ENCODE measurements at regions not wholly inside any gene's neighbourhood (a gene's known extent, or its start where the extent isn't known, plus 50 kb on each side); places are given as distances from the start of the nearest gene placed in this dataset.
A peak's percentile ranks its signal among the peaks of the same experiment; 100 is the strongest.

DNA sequence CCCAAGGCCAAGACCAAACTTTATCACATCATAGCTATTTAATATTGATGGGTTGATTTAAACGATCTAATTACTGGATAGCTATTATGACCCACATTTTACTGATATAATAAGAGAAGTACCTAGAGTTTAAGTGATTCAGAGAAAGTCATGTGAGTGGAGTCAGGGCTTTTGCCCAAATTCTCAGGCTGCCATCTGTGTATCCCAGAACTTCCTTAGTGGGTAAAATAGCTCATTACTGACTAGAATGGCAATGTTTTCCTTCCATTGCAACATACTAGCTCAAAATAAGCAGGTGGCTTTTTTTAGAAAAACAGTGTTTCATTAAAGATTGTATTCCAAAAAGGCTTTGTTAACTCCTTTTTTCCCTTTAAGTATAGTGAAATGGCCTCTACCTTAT lies 113.9 kb upstream of the MAF start:
- peak overlapping the region; percentile 64 for H3K27ac Mint-ChIP-seq (ENCODE audit: unreplicated experiment)
- TF ChIP-seq, protein P1, sequence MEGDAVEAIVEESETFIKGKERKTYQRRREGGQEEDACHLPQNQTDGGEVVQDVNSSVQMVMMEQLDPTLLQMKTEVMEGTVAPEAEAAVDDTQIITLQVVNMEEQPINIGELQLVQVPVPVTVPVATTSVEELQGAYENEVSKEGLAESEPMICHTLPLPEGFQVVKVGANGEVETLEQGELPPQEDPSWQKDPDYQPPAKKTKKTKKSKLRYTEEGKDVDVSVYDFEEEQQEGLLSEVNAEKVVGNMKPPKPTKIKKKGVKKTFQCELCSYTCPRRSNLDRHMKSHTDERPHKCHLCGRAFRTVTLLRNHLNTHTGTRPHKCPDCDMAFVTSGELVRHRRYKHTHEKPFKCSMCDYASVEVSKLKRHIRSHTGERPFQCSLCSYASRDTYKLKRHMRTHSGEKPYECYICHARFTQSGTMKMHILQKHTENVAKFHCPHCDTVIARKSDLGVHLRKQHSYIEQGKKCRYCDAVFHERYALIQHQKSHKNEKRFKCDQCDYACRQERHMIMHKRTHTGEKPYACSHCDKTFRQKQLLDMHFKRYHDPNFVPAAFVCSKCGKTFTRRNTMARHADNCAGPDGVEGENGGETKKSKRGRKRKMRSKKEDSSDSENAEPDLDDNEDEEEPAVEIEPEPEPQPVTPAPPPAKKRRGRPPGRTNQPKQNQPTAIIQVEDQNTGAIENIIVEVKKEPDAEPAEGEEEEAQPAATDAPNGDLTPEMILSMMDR (IDR thresholded peaks at IDR 0.05): no peak
- no peaks in the 10 kb centered on the region for H3K36me3 Mint-ChIP-seq (ENCODE audit: unreplicated experiment)
- H3K4me1 Mint-ChIP-seq (ENCODE audit: unreplicated experiment): peaks cover 47% of the 10 kb centered on the region
- no peak overlapping the region for H3K4me3 Mint-ChIP-seq (ENCODE audit: unreplicated experiment)
- no peaks in the 10 kb centered on the region for H3K9me3 Mint-ChIP-seq (ENCODE audit: unreplicated experiment)
- no peaks in the 10 kb centered on the region for H3K27me3 Mint-ChIP-seq (ENCODE audit: unreplicated experiment)
- DNase-seq (ENCODE audit: extremely low spot score, unreplicated experiment): no peak

DNA sequence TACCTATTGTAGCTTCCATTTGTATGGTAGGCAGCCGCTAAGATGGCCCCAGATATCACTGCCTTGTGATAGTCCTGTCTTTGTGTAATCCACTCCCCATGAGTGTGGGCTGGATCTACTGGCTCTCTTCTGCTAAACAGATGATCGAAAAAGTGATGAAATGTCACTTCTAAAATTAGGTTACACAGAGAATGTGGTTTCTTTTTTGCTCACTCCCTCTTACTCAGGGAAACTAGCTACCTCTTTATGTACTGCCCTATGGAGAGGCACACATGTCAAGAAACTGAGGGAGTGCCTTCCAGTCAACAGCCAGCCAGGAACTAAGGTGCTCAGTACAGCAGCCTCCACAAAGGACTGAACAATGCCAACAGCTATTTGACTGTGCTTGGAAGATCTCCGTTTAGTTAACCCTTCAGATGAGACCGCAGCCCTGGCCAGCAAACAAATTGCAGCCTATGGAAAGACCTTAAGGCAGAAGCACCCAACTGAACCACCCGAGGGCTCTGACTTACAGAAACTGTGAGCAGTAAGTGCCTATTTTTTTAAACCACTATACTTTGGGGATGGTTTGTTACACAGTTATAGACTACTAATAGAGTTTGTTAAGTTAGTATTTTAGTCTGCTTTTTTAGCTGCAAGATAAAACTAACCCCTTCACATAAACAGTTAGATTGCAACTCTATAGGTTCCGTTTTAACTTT lies 113.2 kb upstream of the MAF start:
- H3K27me3 Mint-ChIP-seq (ENCODE audit: unreplicated experiment): no peaks in the 10 kb centered on the region
- peak overlapping the region; percentile 57 for H3K27ac Mint-ChIP-seq (ENCODE audit: unreplicated experiment)
- H3K4me1 Mint-ChIP-seq (ENCODE audit: unreplicated experiment): peaks cover 47% of the 10 kb centered on the region
- TF ChIP-seq, protein P1 (IDR thresholded peaks at IDR 0.05): no peak
- no peak overlapping the region for H3K4me3 Mint-ChIP-seq (ENCODE audit: unreplicated experiment)
- no peak for DNase-seq (ENCODE audit: extremely low spot score, unreplicated experiment)
- H3K9me3 Mint-ChIP-seq (ENCODE audit: unreplicated experiment): no peaks in the 10 kb centered on the region
- no peaks in the 10 kb centered on the region for H3K36me3 Mint-ChIP-seq (ENCODE audit: unreplicated experiment)

DNA sequence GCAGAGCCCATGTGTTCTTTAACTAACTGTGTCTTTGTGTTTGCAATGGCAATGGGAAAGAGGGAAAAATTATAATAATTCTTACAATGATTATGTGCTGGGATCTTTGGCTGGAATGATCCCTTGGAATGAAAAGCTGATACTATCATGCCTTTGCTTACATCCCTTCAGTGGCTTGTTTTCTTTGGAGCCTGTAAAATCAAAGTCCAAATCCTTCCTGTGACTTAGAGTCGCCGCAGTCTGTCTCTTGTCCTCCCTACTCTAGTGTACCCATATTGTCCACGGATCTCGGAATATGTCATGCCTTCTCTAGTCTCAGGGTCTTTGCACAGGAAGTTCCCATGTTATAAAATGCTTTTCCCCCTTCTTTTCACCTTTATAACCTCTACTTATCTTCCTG lies 111.7 kb upstream of the MAF start:
- Mint-ChIP-seq H3K4me1 (ENCODE audit: unreplicated experiment) (peaks cover 37% of the 10 kb centered on the region), H3K9me3 (ENCODE audit: unreplicated experiment) (no peaks in the 10 kb centered on the region), H3K27me3 (ENCODE audit: unreplicated experiment) (no peaks in the 10 kb centered on the region), H3K27ac (ENCODE audit: unreplicated experiment) (no peak overlapping the region), H3K36me3 (ENCODE audit: unreplicated experiment) (no peaks in the 10 kb centered on the region), H3K4me3 (ENCODE audit: unreplicated experiment) (no peak overlapping the region)
- DNase-seq (ENCODE audit: extremely low spot score, unreplicated experiment): no peak
- TF ChIP-seq, protein P1 (IDR thresholded peaks at IDR 0.05): no peak

DNA sequence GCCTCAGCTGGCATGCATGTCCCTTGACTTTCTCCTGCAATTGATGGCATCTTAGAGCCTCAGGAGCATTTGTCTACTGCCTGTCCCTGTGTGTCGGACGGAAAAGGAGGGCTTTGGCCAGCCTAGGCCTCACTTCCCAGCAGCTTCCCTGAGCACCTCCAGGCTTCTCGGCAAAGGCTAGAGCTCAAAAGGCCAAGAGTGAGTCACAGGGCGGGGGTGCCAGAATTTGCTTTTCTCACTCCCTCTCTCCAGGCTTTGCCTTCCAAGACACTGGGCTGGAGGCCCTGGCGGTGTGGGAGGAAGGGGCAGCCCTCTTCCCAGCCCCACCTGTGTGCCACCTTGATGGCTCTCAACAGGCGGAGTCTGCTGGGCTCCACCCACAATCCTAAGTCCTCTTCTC lies 107.3 kb upstream of the MAF start:
- Mint-ChIP-seq H3K9me3 (ENCODE audit: unreplicated experiment) (no peaks in the 10 kb centered on the region), H3K36me3 (ENCODE audit: unreplicated experiment) (no peaks in the 10 kb centered on the region), H3K27ac (ENCODE audit: unreplicated experiment) (no peak overlapping the region), H3K4me3 (ENCODE audit: unreplicated experiment) (no peak overlapping the region), H3K27me3 (ENCODE audit: unreplicated experiment) (no peaks in the 10 kb centered on the region), H3K4me1 (ENCODE audit: unreplicated experiment) (peaks cover 12% of the 10 kb centered on the region)
- DNase-seq (ENCODE audit: extremely low spot score, unreplicated experiment): no peak
- TF ChIP-seq, protein P1 (IDR thresholded peaks at IDR 0.05): no peak

DNA sequence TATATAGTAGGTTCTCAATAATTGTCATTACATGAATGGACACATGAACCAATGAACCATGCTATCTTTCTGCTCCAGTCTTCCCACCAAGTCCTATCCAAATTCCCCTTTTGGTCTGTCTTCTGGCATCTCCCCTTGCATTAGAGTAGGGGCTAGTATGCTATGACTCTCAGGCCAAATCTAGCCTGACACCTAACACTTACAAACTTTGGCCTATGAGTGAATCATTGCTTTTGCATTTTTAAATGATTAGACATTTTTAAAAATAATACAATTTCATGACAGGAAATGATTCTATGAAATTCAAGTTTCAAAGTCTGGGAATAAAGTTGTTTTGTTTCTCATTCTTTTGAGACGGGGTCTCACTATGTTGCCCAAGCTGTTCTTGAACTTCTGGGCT lies 102.5 kb upstream of the MAF start:
- Mint-ChIP-seq H3K9me3 (ENCODE audit: unreplicated experiment) (no peaks in the 10 kb centered on the region), H3K4me3 (ENCODE audit: unreplicated experiment) (no peak overlapping the region), H3K4me1 (ENCODE audit: unreplicated experiment) (peaks cover 23% of the 10 kb centered on the region), H3K36me3 (ENCODE audit: unreplicated experiment) (no peaks in the 10 kb centered on the region), H3K27ac (ENCODE audit: unreplicated experiment) (peak overlapping the region; percentile 74), H3K27me3 (ENCODE audit: unreplicated experiment) (no peaks in the 10 kb centered on the region)
- no peak for DNase-seq (ENCODE audit: extremely low spot score, unreplicated experiment)
- TF ChIP-seq, protein P1 (IDR thresholded peaks at IDR 0.05): no peak

Data from osteocyte (in vitro differentiated cells).